PC-3 (cell line): ENCODE measurements at regions not wholly inside any gene's neighbourhood (a gene's known extent, or its start where the extent isn't known, plus 50 kb on each side); places are given as distances from the start of the nearest gene placed in this dataset.

ENCODE experiments used
- ATAC-seq: fragments of 200-7000 bp; cut with Tn5 transposase; 2 replicates; pipeline ENCODE4 v1.9.1; 2020; ENCODE audit warnings: mild to moderate bottlenecking, moderate library complexity
- BruUV-seq: library from RNA; stranded (reverse); fragments of 400-500 nt; replicated peaks from 2 replicates; lab custom pipeline; 2021; lab: Mats Ljungman, UMichigan
- CTCF ChIA-PET: fragments of 300-600 bp; sonication (Branson Sonifier 250); formaldehyde crosslinking; loops from one replicate; lab custom pipeline; 2022; ENCODE audit warnings: antibody characterized with exemption; lab: Charles Lee
- POLR2A ChIA-PET: fragments of 300-600 bp; sonication (Branson Sonifier 250); formaldehyde crosslinking; loops from one replicate; lab custom pipeline; 2022; ENCODE audit warnings: antibody characterized with exemption; ENCODE audit not compliant: unreplicated experiment; lab: Charles Lee
- DNase-seq: peaks from one replicate; pipeline ENCODE4 v3.0.0-alpha.2; 2015
- H2AFZ ChIP-seq: fragments of 300-600 bp; sonication (generic); 2 replicates; pipeline ENCODE4 v1.6.0; 2016; ENCODE audit warnings: antibody characterized with exemption, low read length
- H3F3A ChIP-seq: fragments of 300-600 bp; sonication (generic); one replicate; pipeline ENCODE4 v1.6.0; 2017; ENCODE audit warnings: antibody characterized with exemption, low read length, control low read depth, mild to moderate bottlenecking; ENCODE audit not compliant: unreplicated experiment
- H3K27ac ChIP-seq: fragments of 300-600 bp; sonication (generic); 2 replicates; pipeline ENCODE4 v1.5.1; 2016; ENCODE audit warnings: mild to moderate bottlenecking, low read length
- H3K27me3 ChIP-seq: fragments of 300-600 bp; sonication (generic); 2 replicates; pipeline ENCODE4 v1.6.1; 2016; ENCODE audit warnings: low read length, mixed read lengths
- H3K36me3 ChIP-seq: fragments of 300-600 bp; sonication (generic); 2 replicates; pipeline ENCODE4 v1.6.1; 2016; ENCODE audit warnings: low read depth, mixed run types, low read length, mixed read lengths
- H3K4me1 ChIP-seq: fragments of 300-600 bp; sonication (generic); 2 replicates; pipeline ENCODE4 v1.5.1; 2016; ENCODE audit warnings: low read length; ENCODE audit not compliant: insufficient read depth
- H3K4me2 ChIP-seq: fragments of 300-600 bp; sonication (generic); 2 replicates; pipeline ENCODE4 v1.6.0; 2016; ENCODE audit warnings: low read length
- H3K4me3 ChIP-seq: fragments of 300-600 bp; sonication (generic); 2 replicates; pipeline ENCODE4 v1.5.1; 2016; ENCODE audit warnings: mild to moderate bottlenecking, low read length, mixed read lengths
- H3K79me2 ChIP-seq: fragments of 300-600 bp; sonication (generic); 2 replicates; pipeline ENCODE4 v1.6.1; 2017; ENCODE audit warnings: low read length, mixed read lengths
- H3K9ac ChIP-seq: fragments of 300-600 bp; sonication (generic); 2 replicates; pipeline ENCODE4 v1.6.0; 2016; ENCODE audit warnings: mild to moderate bottlenecking, low read length
- H3K9me2 ChIP-seq: fragments of 300-600 bp; sonication (generic); replicated peaks from 2 replicates; pipeline ENCODE4 v1.6.1; 2016; ENCODE audit warnings: mixed run types, low read length, mixed read lengths
- H3K9me3 ChIP-seq: fragments of 300-600 bp; sonication (generic); 2 replicates; pipeline ENCODE4 v1.6.1; 2016; ENCODE audit warnings: low read length, mixed read lengths
- H4K20me1 ChIP-seq: fragments of 300-600 bp; sonication (generic); 2 replicates; pipeline ENCODE4 v1.6.1; 2016; ENCODE audit warnings: low read length, mixed read lengths
- EZH2 ChIP-seq: fragments of 300-600 bp; sonication (generic); IDR thresholded peaks from one replicate; pipeline ENCODE4 v1.6.1; 2017; ENCODE audit warnings: antibody characterized with exemption, mild to moderate bottlenecking, low read length; ENCODE audit not compliant: unreplicated experiment
- EZH2phosphoT487 ChIP-seq: fragments of 300-600 bp; sonication (generic); IDR thresholded peaks from 2 replicates; pipeline ENCODE4 v1.6.1; 2018; ENCODE audit warnings: mild to moderate bottlenecking, antibody characterized with exemption, low read length, borderline replicate concordance
- intact Hi-C: fragments of 100-400 bp; cut with micrococcal nuclease; formaldehyde crosslinking; loops from 2 replicates; pipeline ENCODE4 v1.9.0; 2023
- TF ChIP-seq, protein P1 (sequence below): fragments of 300-600 bp; sonication (generic); conservative IDR thresholded peaks from 2 replicates; pipeline ENCODE4 v1.5.1; 2017; ENCODE audit warnings: antibody characterized with exemption, low read depth, mild to moderate bottlenecking, low read length

DNA sequence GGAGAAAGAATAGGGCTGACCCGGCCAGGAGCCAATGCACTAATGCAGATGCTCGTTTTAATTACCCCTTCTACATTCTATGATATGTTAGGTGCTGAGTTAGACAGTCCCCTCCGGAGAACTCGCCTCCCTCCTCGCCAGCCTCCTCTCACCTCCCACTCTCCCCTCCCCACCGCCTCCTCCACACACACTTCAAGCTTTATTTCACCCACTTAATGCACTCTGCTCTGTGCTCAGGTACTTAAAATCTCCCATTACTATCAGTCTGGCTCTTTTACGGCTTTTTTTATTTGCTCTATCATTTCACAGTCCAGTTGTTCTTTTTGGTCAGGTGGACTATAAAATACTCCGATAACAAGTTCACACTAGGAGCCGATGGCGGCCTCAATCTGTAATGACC is 231.6 kb downstream of the TEX36 start:
- H3K27ac ChIP-seq: no peak overlapping the region
- peaks cover 11% of the 10 kb centered on the region for H3K4me1 ChIP-seq
- H3K9me2 ChIP-seq: no peaks in the 10 kb centered on the region
- no peaks in the 10 kb centered on the region for H3K36me3 ChIP-seq
- DNase-seq (no peak), ATAC-seq (no peak)
- TF ChIP-seq, protein P1, sequence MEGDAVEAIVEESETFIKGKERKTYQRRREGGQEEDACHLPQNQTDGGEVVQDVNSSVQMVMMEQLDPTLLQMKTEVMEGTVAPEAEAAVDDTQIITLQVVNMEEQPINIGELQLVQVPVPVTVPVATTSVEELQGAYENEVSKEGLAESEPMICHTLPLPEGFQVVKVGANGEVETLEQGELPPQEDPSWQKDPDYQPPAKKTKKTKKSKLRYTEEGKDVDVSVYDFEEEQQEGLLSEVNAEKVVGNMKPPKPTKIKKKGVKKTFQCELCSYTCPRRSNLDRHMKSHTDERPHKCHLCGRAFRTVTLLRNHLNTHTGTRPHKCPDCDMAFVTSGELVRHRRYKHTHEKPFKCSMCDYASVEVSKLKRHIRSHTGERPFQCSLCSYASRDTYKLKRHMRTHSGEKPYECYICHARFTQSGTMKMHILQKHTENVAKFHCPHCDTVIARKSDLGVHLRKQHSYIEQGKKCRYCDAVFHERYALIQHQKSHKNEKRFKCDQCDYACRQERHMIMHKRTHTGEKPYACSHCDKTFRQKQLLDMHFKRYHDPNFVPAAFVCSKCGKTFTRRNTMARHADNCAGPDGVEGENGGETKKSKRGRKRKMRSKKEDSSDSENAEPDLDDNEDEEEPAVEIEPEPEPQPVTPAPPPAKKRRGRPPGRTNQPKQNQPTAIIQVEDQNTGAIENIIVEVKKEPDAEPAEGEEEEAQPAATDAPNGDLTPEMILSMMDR: no peak
- TF ChIP-seq EZH2phosphoT487 (no peak), EZH2 (no peak)
- no peaks in the 10 kb centered on the region for H3K79me2 ChIP-seq
- H4K20me1 ChIP-seq: no peaks in the 10 kb centered on the region
- CTCF ChIA-PET: no interaction called here
- H2AFZ ChIP-seq: no peak overlapping the region
- H3F3A ChIP-seq: no peaks in the 10 kb centered on the region
- BruUV-seq: no TSS peak
- H3K27me3 ChIP-seq: peaks cover 14% of the 10 kb centered on the region; the same call in 1 of the 2 replicates
- no peak overlapping the region for H3K9ac ChIP-seq
- POLR2A ChIA-PET: no interaction called here
- no peak overlapping the region for H3K4me2 ChIP-seq
- intact Hi-C loops: no loop called here
- H3K9me3 ChIP-seq: no peaks in the 10 kb centered on the region
- no peak overlapping the region for H3K4me3 ChIP-seq

DNA sequence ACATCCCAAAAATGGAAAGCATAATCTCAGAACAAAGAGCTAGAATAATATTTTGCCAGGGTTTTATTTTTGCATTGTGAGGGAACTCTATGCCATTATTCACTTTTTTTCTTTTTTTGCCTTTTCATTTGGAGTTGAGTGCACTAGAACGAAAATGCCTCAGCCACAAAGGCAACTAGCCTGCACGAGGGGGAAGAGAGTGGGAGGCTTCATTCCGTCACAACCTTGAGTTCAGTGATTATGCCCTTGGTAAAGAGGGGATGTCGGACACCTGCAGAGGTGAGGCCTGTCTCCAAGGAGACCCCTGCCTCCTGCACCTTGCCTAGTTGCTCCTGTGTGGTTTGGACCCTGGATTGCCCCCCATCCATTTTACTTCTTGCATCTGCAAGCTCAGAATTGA is 232.7 kb downstream of the TEX36 start:
- H2AFZ ChIP-seq: no peak overlapping the region
- CTCF ChIA-PET: no interaction called here
- H4K20me1 ChIP-seq: no peaks in the 10 kb centered on the region
- TF ChIP-seq EZH2 (no peak), EZH2phosphoT487 (no peak)
- TF ChIP-seq, protein P1: no peak
- H3F3A ChIP-seq: no peaks in the 10 kb centered on the region
- no peak overlapping the region for H3K27ac ChIP-seq
- H3K9ac ChIP-seq: no peak overlapping the region
- H3K9me2 ChIP-seq: no peaks in the 10 kb centered on the region
- no peaks in the 10 kb centered on the region for H3K36me3 ChIP-seq
- BruUV-seq: no TSS peak
- intact Hi-C loops: no loop called here
- peaks cover 14% of the 10 kb centered on the region; the same call in 1 of the 2 replicates for H3K27me3 ChIP-seq
- ATAC-seq: no peak
- no peaks in the 10 kb centered on the region for H3K79me2 ChIP-seq
- POLR2A ChIA-PET: no interaction called here
- no peaks in the 10 kb centered on the region for H3K9me3 ChIP-seq
- no peak for DNase-seq
- H3K4me2 ChIP-seq: no peak overlapping the region
- no peaks in the 10 kb centered on the region for H3K4me1 ChIP-seq
- no peak overlapping the region for H3K4me3 ChIP-seq

- intact Hi-C loops: no loop called here
- no peak overlapping the region for H3K27ac ChIP-seq
Measured at GRCh38 chr10:125449571-125449970, 233.4 kb downstream of the TEX36 start.

More at GRCh38 chr10:125449571-125449970, 233.4 kb downstream of the TEX36 start:
- CTCF ChIA-PET: no interaction called here
- Histone ChIP-seq H3K4me3 (no peak overlapping the region), H4K20me1 (no peaks in the 10 kb centered on the region), H3K4me2 (no peak overlapping the region), H3K9me2 (no peaks in the 10 kb centered on the region), H3K4me1 (no peaks in the 10 kb centered on the region), H3K27me3 (peaks cover 14% of the 10 kb centered on the region; the same call in 1 of the 2 replicates), H2AFZ (no peak overlapping the region), H3K9ac (no peak overlapping the region), H3K79me2 (no peaks in the 10 kb centered on the region), H3F3A (no peaks in the 10 kb centered on the region), H3K36me3 (no peaks in the 10 kb centered on the region), H3K9me3 (no peaks in the 10 kb centered on the region)
- POLR2A ChIA-PET: no interaction called here
- DNase-seq (no peak), ATAC-seq (no peak)
- no peak for TF ChIP-seq EZH2
- TF ChIP-seq, protein P1: no peak
- BruUV-seq: no TSS peak
